IMR-90 (cell line): ENCODE measurements at regions not wholly inside any gene's neighbourhood (a gene's known extent, or its start where the extent isn't known, plus 50 kb on each side); places are given as distances from the start of the nearest gene placed in this dataset.

ENCODE experiments used
- ATAC-seq: fragments of 200-7000 bp; cut with Tn5 transposase; 2 replicates; pipeline ENCODE4 v1.9.1; 2020; ENCODE audit warnings: low read depth, mild to moderate bottlenecking, moderate library complexity
- BruUV-seq: library from RNA; stranded (reverse); fragments of 400-500 nt; replicated peaks from 2 replicates; lab custom pipeline; 2021; lab: Mats Ljungman, UMichigan
- CTCF ChIA-PET: fragments of 300-600 bp; formaldehyde crosslinking; extraction: SDS; loops from one replicate; lab custom pipeline; 2021; ENCODE audit warnings: antibody characterized with exemption; lab: Yijun Ruan, JAX
- POLR2A ChIA-PET: fragments of 300-600 bp; sonication (Branson Sonifier 250); formaldehyde crosslinking; loops from one replicate; lab custom pipeline; 2022; ENCODE audit warnings: antibody characterized with exemption; ENCODE audit not compliant: unreplicated experiment; lab: Charles Lee
- DNase-seq: peaks from one replicate; pipeline ENCODE4 v3.0.0; 2013
- H2AFZ ChIP-seq: replicated peaks from 2 replicates; pipeline ENCODE3; 2013; ENCODE audit warnings: low read length, mild to moderate bottlenecking; ENCODE audit not compliant: poor library complexity
- H2AK5ac ChIP-seq: 2 replicates; pipeline ENCODE4 v1.6.1; 2013; ENCODE audit warnings: low read depth, low read length, inconsistent platforms
- H2AK9ac ChIP-seq: replicated peaks from 2 replicates; pipeline ENCODE3; 2013; ENCODE audit warnings: mild to moderate bottlenecking, low read depth, low read length, moderate library complexity; ENCODE audit not compliant: poor library complexity
- H2BK120ac ChIP-seq: 2 replicates; pipeline ENCODE4 v1.6.1; 2013; ENCODE audit warnings: low read depth, low read length, inconsistent platforms
- H2BK15ac ChIP-seq: 3 replicates; pipeline ENCODE4 v1.6.1; 2013; ENCODE audit warnings: low read depth, low read length, inconsistent platforms
- H2BK20ac ChIP-seq: 2 replicates; pipeline ENCODE4 v1.6.1; 2013; ENCODE audit warnings: low read depth, mild to moderate bottlenecking, inconsistent platforms, low read length, moderate library complexity
- H2BK5ac ChIP-seq: 2 replicates; pipeline ENCODE4 v1.6.1; 2013; ENCODE audit warnings: mild to moderate bottlenecking, low read depth, low read length, inconsistent platforms; ENCODE audit not compliant: poor library complexity, severe bottlenecking
- H3K14ac ChIP-seq: replicated peaks from 2 replicates; pipeline ENCODE4 v1.6.1; 2013; ENCODE audit warnings: low read depth, low read length, inconsistent platforms
- H3K18ac ChIP-seq: 2 replicates; pipeline ENCODE4 v1.6.1; 2013; ENCODE audit warnings: low read depth, low read length, control low read depth
- H3K23ac ChIP-seq: 2 replicates; pipeline ENCODE4 v1.6.1; 2013; ENCODE audit warnings: low read depth, low read length, inconsistent platforms
- H3K27ac ChIP-seq: 2 replicates; pipeline ENCODE4 v1.5.1; 2013; ENCODE audit warnings: mild to moderate bottlenecking, control low read depth, low read length; ENCODE audit not compliant: insufficient read depth
- H3K27me3 ChIP-seq: 2 replicates; pipeline ENCODE4 v1.6.1; 2013; ENCODE audit warnings: low read length; ENCODE audit not compliant: control insufficient read depth, insufficient read depth
- H3K36me3 ChIP-seq: 2 replicates; pipeline ENCODE4 v1.6.1; 2013; ENCODE audit warnings: low read length, mixed read lengths; ENCODE audit not compliant: control insufficient read depth, insufficient read depth
- H3K4ac ChIP-seq: 2 replicates; pipeline ENCODE4 v1.6.1; 2013; ENCODE audit warnings: low read depth, low read length, inconsistent platforms
- H3K4me1 ChIP-seq: 2 replicates; pipeline ENCODE4 v1.6.1; 2013; ENCODE audit warnings: low read length, mixed read lengths; ENCODE audit not compliant: control insufficient read depth, insufficient read depth
- H3K4me2 ChIP-seq: 2 replicates; pipeline ENCODE4 v1.6.1; 2013; ENCODE audit warnings: low read depth, mild to moderate bottlenecking, control low read depth, low read length, moderate library complexity
- H3K4me3 ChIP-seq: 2 replicates; pipeline ENCODE4 v1.5.1; 2013; ENCODE audit warnings: low read depth, mild to moderate bottlenecking, control low read depth, low read length, moderate library complexity; ENCODE audit not compliant: insufficient read depth
- H3K56ac ChIP-seq: 2 replicates; pipeline ENCODE4 v1.6.1; 2013; ENCODE audit warnings: low read length, inconsistent platforms; ENCODE audit not compliant: insufficient read depth; ENCODE audit errors: extremely low read depth
- H3K79me1 ChIP-seq, 2 experiments: 2 replicates each; pipeline ENCODE4 v1.6.1; 2013; ENCODE audit warnings: low read length in 2 of 2, inconsistent platforms in 1 of 2, low read depth in 1 of 2
- H3K9ac ChIP-seq: 2 replicates; pipeline ENCODE4 v1.6.1; 2013; ENCODE audit warnings: low read depth, low read length, control low read depth
- H3K9me1 ChIP-seq: 2 replicates; pipeline ENCODE4 v1.6.1; 2013; ENCODE audit warnings: low read length, inconsistent platforms; ENCODE audit not compliant: insufficient read depth
- H3K9me3 ChIP-seq: 2 replicates; pipeline ENCODE4 v1.6.1; 2013; ENCODE audit warnings: low read length; ENCODE audit not compliant: control insufficient read depth, insufficient read depth
- H4K20me1 ChIP-seq: 2 replicates; pipeline ENCODE4 v1.6.1; 2013; ENCODE audit warnings: low read length, inconsistent platforms; ENCODE audit not compliant: insufficient read depth
- H4K5ac ChIP-seq: 2 replicates; pipeline ENCODE4 v1.6.1; 2013; ENCODE audit warnings: mild to moderate bottlenecking, low read depth, low read length, control low read depth
- H4K8ac ChIP-seq, 2 experiments: 2 replicates each; pipeline ENCODE4 v1.6.1; 2013; ENCODE audit warnings: low read depth in 2 of 2, low read length in 2 of 2, control low read depth in 1 of 2, inconsistent platforms in 1 of 2
- H4K91ac ChIP-seq: 2 replicates; pipeline ENCODE4 v1.6.1; 2013; ENCODE audit warnings: low read depth, low read length, inconsistent platforms; ENCODE audit not compliant: insufficient read depth
- BHLHE40 ChIP-seq: fragments of 150-350 bp; IDR thresholded peaks from 2 replicates; pipeline ENCODE4 v1.6.1; 2016; ENCODE audit warnings: mild to moderate bottlenecking, low read depth, low read length
- CEBPB ChIP-seq: IDR thresholded peaks from 2 replicates; pipeline ENCODE4 v1.6.1; 2012; ENCODE audit warnings: low read depth, low read length, improper control_type of control experiment
- CHD1 ChIP-seq: IDR thresholded peaks from 2 replicates; pipeline ENCODE4 v1.6.1; 2012; ENCODE audit warnings: low read depth, low read length, improper control_type of control experiment
- CTCF ChIP-seq: conservative IDR thresholded peaks from 2 replicates; pipeline ENCODE4 v1.5.1; 2012; ENCODE audit warnings: mild to moderate bottlenecking, low read depth, low read length, improper control_type of control experiment
- ELK1 ChIP-seq: fragments of 150-350 bp; IDR thresholded peaks from 2 replicates; pipeline ENCODE4 v1.6.1; 2016; ENCODE audit warnings: low read depth, mild to moderate bottlenecking, low read length, moderate library complexity, borderline replicate concordance
- FOS ChIP-seq: fragments of 150-350 bp; IDR thresholded peaks from 2 replicates; pipeline ENCODE4 v1.6.1; 2016; ENCODE audit warnings: low read depth, low read length
- MAFK ChIP-seq: IDR thresholded peaks from 2 replicates; pipeline ENCODE4 v1.6.1; 2012; ENCODE audit warnings: low read depth, low read length, improper control_type of control experiment
- MAZ ChIP-seq: IDR thresholded peaks from 2 replicates; pipeline ENCODE4 v1.6.1; 2012; ENCODE audit warnings: low read depth, mild to moderate bottlenecking, low read length, improper control_type of control experiment, moderate library complexity, borderline replicate concordance
- MXI1 ChIP-seq: IDR thresholded peaks from 2 replicates; pipeline ENCODE4 v1.6.1; 2012; ENCODE audit warnings: low read depth, mild to moderate bottlenecking, low read length, moderate library complexity, borderline replicate concordance
- NFE2L2 ChIP-seq: fragments of 150-350 bp; IDR thresholded peaks from 2 replicates; pipeline ENCODE4 v1.6.1; 2016; ENCODE audit warnings: low read depth, mild to moderate bottlenecking, low read length
- POLR2A ChIP-seq: IDR thresholded peaks from 2 replicates; pipeline ENCODE4 v1.6.1; 2012; ENCODE audit warnings: mild to moderate bottlenecking, low read depth, low read length
- RAD21 ChIP-seq: IDR thresholded peaks from 2 replicates; pipeline ENCODE4 v1.6.1; 2012; ENCODE audit warnings: low read length, improper control_type of control experiment
- RCOR1 ChIP-seq: IDR thresholded peaks from 2 replicates; pipeline ENCODE4 v1.6.1; 2012; ENCODE audit warnings: mild to moderate bottlenecking, low read length, improper control_type of control experiment; ENCODE audit not compliant: insufficient replicate concordance
- RFX5 ChIP-seq: IDR thresholded peaks from 2 replicates; pipeline ENCODE4 v1.8.0; 2012; ENCODE audit warnings: low read depth, mild to moderate bottlenecking, low read length, moderate library complexity
- SMC3 ChIP-seq: fragments of 150-350 bp; IDR thresholded peaks from 2 replicates; pipeline ENCODE4 v1.6.1; 2016; ENCODE audit warnings: low read depth, mild to moderate bottlenecking, antibody characterized with exemption, low read length, moderate library complexity
- dilution Hi-C: fragments of 300-500 bp; cut with HindIII; formaldehyde crosslinking; loops from one replicate; pipeline ENCODE4 v1.14.3; 2018; ENCODE audit warnings: low sequenced_read_pairs; ENCODE audit not compliant: unreplicated experiment
- in situ Hi-C: fragments of 300-500 bp; cut with MboI; formaldehyde crosslinking; loops from 3 replicates; pipeline ENCODE4 v1.14.3; 2019; ENCODE audit warnings: low sequenced_read_pairs, inconsistent platforms, mixed read lengths
- intact Hi-C: fragments of 100-400 bp; cut with micrococcal nuclease; formaldehyde crosslinking; loops from 2 replicates; pipeline ENCODE4 v1.10.0; 2022
- TF ChIP-seq, protein P1 (sequence below): fragments of 150-350 bp; IDR thresholded peaks from 2 replicates; pipeline ENCODE4 v1.6.1; 2017; ENCODE audit warnings: mild to moderate bottlenecking, antibody characterized with exemption, low read length, low read depth

- no peak overlapping the region for H2AK9ac ChIP-seq
- no peaks in the 10 kb centered on the region for H3K9me3 ChIP-seq
- H4K20me1 ChIP-seq: no peaks in the 10 kb centered on the region
- no peaks in the 10 kb centered on the region for H3K4me1 ChIP-seq
- TF ChIP-seq ELK1: no peak
- no peak for TF ChIP-seq RCOR1
- no peak for TF ChIP-seq RFX5
- TF ChIP-seq BHLHE40: no peak
- TF ChIP-seq POLR2A: no peak
- no peak for TF ChIP-seq CHD1
- TF ChIP-seq, protein P1, sequence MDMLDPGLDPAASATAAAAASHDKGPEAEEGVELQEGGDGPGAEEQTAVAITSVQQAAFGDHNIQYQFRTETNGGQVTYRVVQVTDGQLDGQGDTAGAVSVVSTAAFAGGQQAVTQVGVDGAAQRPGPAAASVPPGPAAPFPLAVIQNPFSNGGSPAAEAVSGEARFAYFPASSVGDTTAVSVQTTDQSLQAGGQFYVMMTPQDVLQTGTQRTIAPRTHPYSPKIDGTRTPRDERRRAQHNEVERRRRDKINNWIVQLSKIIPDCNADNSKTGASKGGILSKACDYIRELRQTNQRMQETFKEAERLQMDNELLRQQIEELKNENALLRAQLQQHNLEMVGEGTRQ: no peak
- no peak for TF ChIP-seq RAD21
- no peak for TF ChIP-seq MAZ
- no peak for TF ChIP-seq CTCF
- TF ChIP-seq MAFK: no peak
- no peak for TF ChIP-seq CEBPB
- no peak for TF ChIP-seq MXI1
- no peak for TF ChIP-seq FOS
- TF ChIP-seq NFE2L2: no peak
- no peak for TF ChIP-seq SMC3
- no peak overlapping the region for H2BK5ac ChIP-seq
- ChIA-PET POLR2A (no interaction called here), CTCF (interaction anchor here (1.2 kb wide), 1 partner anchor 9 kb away, joined by 3 read pairs; no protein-coding TSS in a partner anchor)
- H3K36me3 ChIP-seq: no peaks in the 10 kb centered on the region
- DNase-seq (no peak), ATAC-seq (no peak)
- H3K18ac ChIP-seq: no peak overlapping the region
- no peak overlapping the region for H4K8ac ChIP-seq
- no peak overlapping the region for H3K4me2 ChIP-seq
- no peak overlapping the region for H2BK15ac ChIP-seq
- H3K4me3 ChIP-seq: no peak overlapping the region
- H3K56ac ChIP-seq: no peak overlapping the region
- no peak overlapping the region for H2BK20ac ChIP-seq
- no peak overlapping the region for H4K5ac ChIP-seq
- in situ Hi-C loops: no loop called here
- no TSS peak for BruUV-seq
- no peak overlapping the region for H3K4ac ChIP-seq
- H2AFZ ChIP-seq: no peak overlapping the region
- no peak overlapping the region for H3K9ac ChIP-seq
- H3K23ac ChIP-seq: no peak overlapping the region
- H3K14ac ChIP-seq: no peak overlapping the region
- no peaks in the 10 kb centered on the region for H3K79me1 ChIP-seq
- no peaks in the 10 kb centered on the region for H3K9me1 ChIP-seq
- no peak overlapping the region for H3K27ac ChIP-seq
- no peaks in the 10 kb centered on the region for H3K27me3 ChIP-seq
- H4K91ac ChIP-seq: no peak overlapping the region
- H2AK5ac ChIP-seq: no peak overlapping the region
- intact Hi-C loops: no loop called here
- H2BK120ac ChIP-seq: no peak overlapping the region
- dilution Hi-C loops: no loop called here
Measured at GRCh38 chr15:81728726-81729125, 317.1 kb downstream of the MEX3B start.
